ENCODE measurements at regions not wholly inside any gene's neighbourhood (a gene's known extent, or its start where the extent isn't known, plus 50 kb on each side); places are given as distances from the start of the nearest gene placed in this dataset.

DNA sequence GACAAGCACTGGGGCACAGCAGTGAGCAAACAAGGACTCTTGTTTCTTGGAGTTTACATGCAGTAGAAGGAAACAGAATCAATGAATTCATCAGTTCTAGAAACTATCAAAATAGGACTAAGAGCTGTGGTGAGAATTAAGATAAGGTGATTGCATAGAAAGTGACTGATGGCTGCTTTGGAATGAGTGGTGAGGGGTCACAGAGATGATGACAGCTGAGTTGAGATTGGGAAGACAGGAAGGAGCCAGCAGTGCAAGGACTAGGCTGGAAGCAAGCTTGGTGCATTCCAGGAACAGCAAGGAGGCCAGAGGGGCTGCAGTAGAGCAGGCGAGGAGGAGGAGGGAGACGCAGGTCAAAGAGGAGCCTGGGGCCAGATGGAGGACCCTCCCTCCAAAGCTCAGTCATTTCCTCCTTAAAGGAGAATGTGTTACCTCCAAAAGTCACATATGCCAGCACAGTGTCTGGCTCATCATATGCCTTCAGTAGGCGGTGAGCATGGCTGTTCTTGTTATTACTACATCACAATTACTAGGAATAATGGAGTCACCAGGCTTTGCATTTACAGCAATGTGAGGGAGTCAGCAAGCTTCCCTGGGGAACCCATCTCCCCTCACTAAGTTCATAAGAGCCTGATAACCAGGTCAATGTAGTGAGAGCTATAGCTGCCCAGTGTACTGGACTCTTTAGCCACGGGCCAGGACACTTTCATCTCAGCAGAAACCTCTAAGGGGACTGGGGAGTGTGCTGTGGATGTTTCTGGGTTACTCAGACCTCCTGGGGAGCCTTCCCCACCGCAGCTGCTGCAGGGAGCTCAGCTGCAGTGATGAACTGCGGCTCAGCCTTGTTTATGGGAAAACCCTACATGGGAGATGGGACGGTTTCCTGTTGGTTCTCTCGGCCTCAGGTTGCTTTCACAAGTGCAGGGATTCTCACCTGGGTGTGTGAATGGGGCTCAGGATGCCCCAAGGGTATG lies 157.2 kb downstream of the SEC14L1 start:
- Histone ChIP-seq H3K27ac (ENCODE audit: low read depth in 1 of 2, low read length in 2 of 2) (no peak overlapping the region), H3K4me1 (ENCODE audit: insufficient read depth, low read length) (no peaks in the 10 kb centered on the region), H3K36me3 (ENCODE audit: insufficient read depth, low read length) (no peaks in the 10 kb centered on the region), H3K4me3 (ENCODE audit: low read length) (no peak overlapping the region), H3K9me3 (ENCODE audit: control insufficient read depth in 1 of 2, insufficient read depth in 1 of 2, low read length in 2 of 2) (no peaks in the 10 kb centered on the region), H3K27me3 (ENCODE audit: control insufficient read depth in 1 of 2, insufficient read depth in 2 of 2, low read length in 2 of 2) (no peaks in the 10 kb centered on the region)
- intact Hi-C loops (cut with DNase I, micrococcal nuclease): no loop called here
- POLR2A ChIA-PET: no interaction called here
- Mint-ChIP-seq H3K27me3 (no peaks in the 10 kb centered on the region), H3K9me3 (no peaks in the 10 kb centered on the region), H3K4me3 (no peak overlapping the region), H3K36me3 (ENCODE audit: low read depth) (no peaks in the 10 kb centered on the region), H3K4me1 (ENCODE audit: low read depth) (no peaks in the 10 kb centered on the region), H3K27ac (no peak overlapping the region)
- ATAC-seq (ENCODE audit: poor library complexity) (no peak), DNase-seq (no peak)
- CTCF ChIA-PET: no interaction called here
- TF ChIP-seq, protein P1, sequence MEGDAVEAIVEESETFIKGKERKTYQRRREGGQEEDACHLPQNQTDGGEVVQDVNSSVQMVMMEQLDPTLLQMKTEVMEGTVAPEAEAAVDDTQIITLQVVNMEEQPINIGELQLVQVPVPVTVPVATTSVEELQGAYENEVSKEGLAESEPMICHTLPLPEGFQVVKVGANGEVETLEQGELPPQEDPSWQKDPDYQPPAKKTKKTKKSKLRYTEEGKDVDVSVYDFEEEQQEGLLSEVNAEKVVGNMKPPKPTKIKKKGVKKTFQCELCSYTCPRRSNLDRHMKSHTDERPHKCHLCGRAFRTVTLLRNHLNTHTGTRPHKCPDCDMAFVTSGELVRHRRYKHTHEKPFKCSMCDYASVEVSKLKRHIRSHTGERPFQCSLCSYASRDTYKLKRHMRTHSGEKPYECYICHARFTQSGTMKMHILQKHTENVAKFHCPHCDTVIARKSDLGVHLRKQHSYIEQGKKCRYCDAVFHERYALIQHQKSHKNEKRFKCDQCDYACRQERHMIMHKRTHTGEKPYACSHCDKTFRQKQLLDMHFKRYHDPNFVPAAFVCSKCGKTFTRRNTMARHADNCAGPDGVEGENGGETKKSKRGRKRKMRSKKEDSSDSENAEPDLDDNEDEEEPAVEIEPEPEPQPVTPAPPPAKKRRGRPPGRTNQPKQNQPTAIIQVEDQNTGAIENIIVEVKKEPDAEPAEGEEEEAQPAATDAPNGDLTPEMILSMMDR (IDR thresholded peaks at IDR 0.05): no peak

DNA sequence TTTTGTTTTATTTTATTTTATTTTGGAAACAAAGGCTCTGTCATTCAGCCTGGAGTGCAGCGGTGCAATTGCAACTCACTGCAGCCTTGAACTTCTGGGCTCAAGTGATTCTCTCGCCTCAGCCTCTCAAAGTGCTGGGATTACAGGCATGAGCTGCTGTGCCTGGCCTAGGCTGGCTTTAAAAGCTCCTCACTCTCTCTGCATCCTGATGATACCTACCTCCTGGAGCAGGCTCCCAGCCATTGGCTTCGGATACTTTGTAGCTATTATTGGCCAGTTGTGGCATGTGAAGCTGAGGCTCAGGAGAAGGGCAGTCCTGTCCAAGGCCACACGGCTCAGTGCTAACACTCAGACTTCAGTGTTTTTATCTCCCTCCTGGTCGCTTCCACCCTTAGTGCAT lies 158.0 kb downstream of the SEC14L1 start:
- H3K9me3 ChIP-seq (ENCODE audit: control insufficient read depth in 1 of 2, insufficient read depth in 1 of 2, low read length in 2 of 2): no peaks in the 10 kb centered on the region
- H3K9me3 Mint-ChIP-seq: no peaks in the 10 kb centered on the region
- CTCF ChIA-PET: no interaction called here

DNA sequence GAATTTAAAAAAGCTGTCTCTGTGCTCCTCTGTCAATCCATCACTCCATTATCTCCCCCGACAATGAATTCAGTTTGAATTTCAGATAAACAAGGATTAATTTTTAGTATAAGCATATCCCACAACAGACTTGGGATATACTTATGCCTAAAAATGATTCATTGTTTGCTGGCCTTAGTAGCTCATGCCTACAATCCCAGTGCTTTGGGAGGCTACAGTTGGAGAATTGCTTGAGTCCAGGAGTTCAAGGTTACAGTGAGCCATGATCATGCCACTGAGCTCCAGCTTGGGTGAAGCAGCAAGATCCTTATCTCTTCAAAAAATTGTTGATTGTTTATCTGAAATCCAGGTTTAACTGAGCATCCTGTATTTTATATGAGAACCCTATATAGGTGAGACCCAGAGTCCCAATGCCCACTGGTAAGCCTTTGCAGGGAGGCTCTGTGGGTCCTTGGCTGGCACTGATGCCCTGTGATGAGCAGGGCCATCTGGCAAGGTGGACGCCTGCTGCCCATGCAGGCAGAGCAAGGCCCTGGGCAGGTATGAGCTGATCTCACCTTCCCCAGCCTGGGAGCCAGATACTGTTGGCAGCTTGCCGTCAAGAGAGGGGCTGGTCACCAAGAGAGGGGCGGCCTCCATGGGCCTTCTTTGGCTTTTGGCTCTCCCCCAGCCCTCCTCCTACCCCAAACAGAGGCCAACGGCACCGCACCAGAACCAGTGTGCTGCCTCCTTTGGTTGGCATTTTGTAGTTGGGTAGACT lies 158.7 kb downstream of the SEC14L1 start:
- CTCF ChIA-PET: no interaction called here
- Histone ChIP-seq H3K4me1 (ENCODE audit: insufficient read depth, low read length) (no peaks in the 10 kb centered on the region), H3K27me3 (ENCODE audit: control insufficient read depth in 1 of 2, insufficient read depth in 2 of 2, low read length in 2 of 2) (no peaks in the 10 kb centered on the region), H3K4me3 (ENCODE audit: low read length) (no peak overlapping the region), H3K36me3 (ENCODE audit: insufficient read depth, low read length) (no peaks in the 10 kb centered on the region), H3K27ac (ENCODE audit: low read depth in 1 of 2, low read length in 2 of 2) (no peak overlapping the region), H3K9me3 (ENCODE audit: control insufficient read depth in 1 of 2, insufficient read depth in 1 of 2, low read length in 2 of 2) (no peaks in the 10 kb centered on the region)
- Mint-ChIP-seq H3K36me3 (ENCODE audit: low read depth) (no peaks in the 10 kb centered on the region), H3K27ac (no peak overlapping the region), H3K4me3 (no peak overlapping the region), H3K4me1 (ENCODE audit: low read depth) (no peaks in the 10 kb centered on the region), H3K9me3 (no peaks in the 10 kb centered on the region), H3K27me3 (no peaks in the 10 kb centered on the region)
- DNase-seq (no peak), ATAC-seq (ENCODE audit: poor library complexity) (no peak)
- intact Hi-C loops (cut with DNase I, micrococcal nuclease): no loop called here
- POLR2A ChIA-PET: no interaction called here
- TF ChIP-seq, protein P1 (IDR thresholded peaks at IDR 0.05): no peak

More for the DNA sequence above, 158.0 kb downstream of the SEC14L1 start:
- TF ChIP-seq, protein P1 (IDR thresholded peaks at IDR 0.05): no peak
- H3K27ac Mint-ChIP-seq: no peak overlapping the region
- no peak overlapping the region for H3K4me3 Mint-ChIP-seq
- no peaks in the 10 kb centered on the region for H3K4me1 ChIP-seq (ENCODE audit: insufficient read depth, low read length)
- no peaks in the 10 kb centered on the region for H3K36me3 ChIP-seq (ENCODE audit: insufficient read depth, low read length)
- POLR2A ChIA-PET: no interaction called here
- DNase-seq (no peak), ATAC-seq (ENCODE audit: poor library complexity) (no peak)
- H3K27ac ChIP-seq (ENCODE audit: low read depth in 1 of 2, low read length in 2 of 2): no peak overlapping the region
- H3K4me1 Mint-ChIP-seq (ENCODE audit: low read depth): no peaks in the 10 kb centered on the region
- H3K36me3 Mint-ChIP-seq (ENCODE audit: low read depth): no peaks in the 10 kb centered on the region
- H3K27me3 ChIP-seq (ENCODE audit: control insufficient read depth in 1 of 2, insufficient read depth in 2 of 2, low read length in 2 of 2): no peaks in the 10 kb centered on the region
- H3K27me3 Mint-ChIP-seq: no peaks in the 10 kb centered on the region
- H3K4me3 ChIP-seq (ENCODE audit: low read length): no peak overlapping the region
- intact Hi-C loops (cut with DNase I, micrococcal nuclease): no loop called here
